ENCODE measurements at regions not wholly inside any gene's neighbourhood (a gene's known extent, or its start where the extent isn't known, plus 50 kb on each side); places are given as distances from the start of the nearest gene placed in this dataset.

DNA sequence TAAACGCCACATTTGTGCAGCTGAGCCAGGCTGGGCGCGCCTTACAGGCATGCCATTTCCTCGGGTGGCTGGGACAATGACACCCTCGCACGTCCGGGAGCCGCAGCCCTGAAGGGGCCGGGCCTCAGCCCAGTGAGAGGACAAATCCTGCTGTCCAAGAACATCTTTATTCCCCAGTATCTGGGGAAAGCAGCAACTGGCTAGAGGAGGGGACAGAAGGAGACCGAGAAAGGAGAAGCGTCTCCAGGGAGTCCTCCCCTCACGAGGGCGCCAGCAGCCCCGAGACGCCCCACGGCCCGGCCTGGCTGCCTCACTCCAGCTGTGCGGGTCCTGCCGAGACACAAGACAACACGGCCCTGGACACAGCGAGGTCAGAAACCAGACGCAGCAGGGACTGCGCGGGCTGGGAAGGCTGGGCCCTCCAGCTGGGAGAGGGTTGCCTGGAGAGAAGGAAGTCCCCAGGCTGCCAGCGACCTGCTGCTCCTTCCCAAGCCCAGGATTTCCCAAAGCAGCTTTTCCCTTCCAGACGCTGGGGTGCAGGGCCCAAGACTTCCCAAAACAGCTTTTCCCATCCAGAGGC lies 130.2 kb downstream of the CHSY1 start:
- TF ChIP-seq, protein P1, sequence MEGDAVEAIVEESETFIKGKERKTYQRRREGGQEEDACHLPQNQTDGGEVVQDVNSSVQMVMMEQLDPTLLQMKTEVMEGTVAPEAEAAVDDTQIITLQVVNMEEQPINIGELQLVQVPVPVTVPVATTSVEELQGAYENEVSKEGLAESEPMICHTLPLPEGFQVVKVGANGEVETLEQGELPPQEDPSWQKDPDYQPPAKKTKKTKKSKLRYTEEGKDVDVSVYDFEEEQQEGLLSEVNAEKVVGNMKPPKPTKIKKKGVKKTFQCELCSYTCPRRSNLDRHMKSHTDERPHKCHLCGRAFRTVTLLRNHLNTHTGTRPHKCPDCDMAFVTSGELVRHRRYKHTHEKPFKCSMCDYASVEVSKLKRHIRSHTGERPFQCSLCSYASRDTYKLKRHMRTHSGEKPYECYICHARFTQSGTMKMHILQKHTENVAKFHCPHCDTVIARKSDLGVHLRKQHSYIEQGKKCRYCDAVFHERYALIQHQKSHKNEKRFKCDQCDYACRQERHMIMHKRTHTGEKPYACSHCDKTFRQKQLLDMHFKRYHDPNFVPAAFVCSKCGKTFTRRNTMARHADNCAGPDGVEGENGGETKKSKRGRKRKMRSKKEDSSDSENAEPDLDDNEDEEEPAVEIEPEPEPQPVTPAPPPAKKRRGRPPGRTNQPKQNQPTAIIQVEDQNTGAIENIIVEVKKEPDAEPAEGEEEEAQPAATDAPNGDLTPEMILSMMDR (IDR thresholded peaks at IDR 0.05; ENCODE audit: low read depth, low read length): peak; percentile 64
- no peak for TF ChIP-seq EZH2phosphoT487 (IDR thresholded peaks at IDR 0.05; ENCODE audit: low read depth)

Data from OCI-LY3 (cell line).